Liver (tissue), 7 donors: ENCODE measurements at regions not wholly inside any gene's neighbourhood (a gene's known extent, or its start where the extent isn't known, plus 50 kb on each side); places are given as distances from the start of the nearest gene placed in this dataset.
"Not testable (repeated sequence)": the region's sequence is repeated elsewhere in the genome, so short reads cannot be mapped to it uniquely, and the experiment has no call there.

Experiments
- DNase-seq: peaks from one replicate; pipeline ENCODE4 v3.0.0-alpha.2; 2017; ENCODE audit warnings: low spot score
- H3K27ac ChIP-seq, 2 donors: one replicate each; pipeline ENCODE4 v1.7.0; 2013; ENCODE audit warnings: inconsistent platforms in 2 of 2, low read length in 2 of 2, control low read depth in 1 of 2, low read depth in 1 of 2, mild to moderate bottlenecking in 1 of 2
- H3K27me3 ChIP-seq, 4 donors: one replicate each; pipeline versions ENCODE4 v1.6.1 to v1.7.0; 2013; ENCODE audit warnings: low read length in 3 of 4, inconsistent platforms in 1 of 4, mild to moderate bottlenecking in 1 of 4, moderate library complexity in 1 of 4; ENCODE audit not compliant: control insufficient read depth in 4 of 4, insufficient read depth in 4 of 4
- H3K36me3 ChIP-seq, 4 donors: one replicate each; pipeline versions ENCODE4 v1.6.1 to v1.7.0; 2013; ENCODE audit warnings: low read length in 3 of 4, mild to moderate bottlenecking in 3 of 4, low read depth in 1 of 4, moderate library complexity in 1 of 4; ENCODE audit not compliant: control insufficient read depth in 4 of 4, insufficient read depth in 3 of 4
- H3K4me1 ChIP-seq, 4 donors: one replicate each; pipeline versions ENCODE4 v1.6.1 to v1.7.0; 2013; ENCODE audit warnings: low read length in 3 of 4, mild to moderate bottlenecking in 3 of 4, moderate library complexity in 1 of 4; ENCODE audit not compliant: control insufficient read depth in 4 of 4, insufficient read depth in 4 of 4
- H3K4me3 ChIP-seq, 3 donors: one replicate each; pipeline versions ENCODE4 v1.6.1 to v1.7.0; 2013; ENCODE audit warnings: low read length in 3 of 3, control low read depth in 1 of 3, low read depth in 1 of 3, mild to moderate bottlenecking in 1 of 3
- H3K9ac ChIP-seq, 2 donors: one replicate each; pipeline ENCODE4 v1.7.0; 2013; ENCODE audit warnings: low read length in 2 of 2, mild to moderate bottlenecking in 2 of 2, moderate library complexity in 2 of 2, control low read depth in 1 of 2, low read depth in 1 of 2
- H3K9me3 ChIP-seq, 4 donors: one replicate each; pipeline versions ENCODE4 v1.6.1 to v1.7.0; 2013; ENCODE audit warnings: low read length in 3 of 4; ENCODE audit not compliant: control insufficient read depth in 4 of 4
- FOXA1 ChIP-seq: IDR thresholded peaks from 2 replicates; pipeline ENCODE4 v1.6.1; 2016; ENCODE audit warnings: antibody characterized with exemption
- FOXA2 ChIP-seq: IDR thresholded peaks from 2 replicates; pipeline ENCODE4 v1.6.1; 2016; ENCODE audit warnings: antibody characterized with exemption
- GABPA ChIP-seq, 2 donors: IDR thresholded peaks in 1 of 2; conservative IDR thresholded peaks in 1 of 2; 2 replicates each; pipeline ENCODE4 v1.6.1; 2016; ENCODE audit warnings: antibody characterized with exemption in 2 of 2, mild to moderate bottlenecking in 1 of 2, moderate library complexity in 1 of 2
- JUND ChIP-seq, 2 donors: IDR thresholded peaks; 2 replicates each; pipeline ENCODE4 v1.6.1; 2016; ENCODE audit warnings: antibody characterized with exemption in 2 of 2
- NR2F2 ChIP-seq: IDR thresholded peaks from 2 replicates; pipeline ENCODE4 v1.6.1; 2016; ENCODE audit warnings: antibody characterized with exemption
- RAD21 ChIP-seq, 2 donors: IDR thresholded peaks; 2 replicates each; pipeline ENCODE4 v1.6.1; 2016; ENCODE audit warnings: antibody characterized with exemption in 2 of 2, mild to moderate bottlenecking in 2 of 2
- RXRA ChIP-seq, 2 donors: IDR thresholded peaks; 2 replicates each; pipeline ENCODE4 v1.6.1; 2017 to 2018; ENCODE audit warnings: antibody characterized with exemption in 2 of 2, mild to moderate bottlenecking in 1 of 2
- SP1 ChIP-seq: IDR thresholded peaks from 2 replicates; pipeline ENCODE4 v1.6.1; 2018; ENCODE audit warnings: antibody characterized with exemption, mild to moderate bottlenecking
- TAF1 ChIP-seq: conservative IDR thresholded peaks from 2 replicates; pipeline ENCODE4 v1.6.1; 2016; ENCODE audit warnings: antibody characterized with exemption, mild to moderate bottlenecking
- YY1 ChIP-seq: IDR thresholded peaks from 2 replicates; pipeline ENCODE4 v1.6.1; 2016; ENCODE audit warnings: antibody characterized with exemption, mild to moderate bottlenecking
- WGBS: extraction: QIAGEN DNeasy Blood & Tissue Kit; methylation state at CpG from one replicate; pipeline ENCODE4 v1.1.7; 2013; 5-methylcytosine and 5-hydroxymethylcytosine counted together
- TF ChIP-seq, protein P1 (sequence below): IDR thresholded peaks from 2 replicates; pipeline ENCODE4 v1.6.1; 2016; ENCODE audit warnings: antibody characterized with exemption, mild to moderate bottlenecking
- TF ChIP-seq, protein P2 (sequence below): IDR thresholded peaks from 2 replicates; pipeline ENCODE4 v1.6.1; 2016; ENCODE audit warnings: antibody characterized with exemption
- donor health status: healthy.
- donor health status: healthy.
- donor health status: healthy.
- donor health status: healthy.

DNA sequence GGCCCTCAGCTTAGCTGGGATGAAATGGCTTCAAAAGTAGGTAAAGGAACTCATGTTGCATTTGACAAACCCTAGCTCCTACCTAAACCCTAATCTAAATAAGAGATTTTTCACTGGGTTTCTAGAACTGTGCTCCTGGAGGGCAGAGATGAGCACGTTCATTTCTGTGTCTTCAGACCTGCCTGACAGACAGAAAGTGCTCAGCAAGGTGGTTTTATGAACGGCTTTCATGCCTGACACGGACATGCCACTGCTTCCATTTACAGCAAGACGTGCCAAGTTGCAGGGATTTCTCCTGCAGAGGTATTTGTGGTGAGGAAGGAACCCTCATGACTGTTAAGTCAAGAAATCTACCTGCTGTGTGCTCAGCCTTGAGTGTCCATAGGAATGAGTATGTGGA, 83.5 kb upstream of the KMT2C start (continued):
- TF ChIP-seq, protein P1, sequence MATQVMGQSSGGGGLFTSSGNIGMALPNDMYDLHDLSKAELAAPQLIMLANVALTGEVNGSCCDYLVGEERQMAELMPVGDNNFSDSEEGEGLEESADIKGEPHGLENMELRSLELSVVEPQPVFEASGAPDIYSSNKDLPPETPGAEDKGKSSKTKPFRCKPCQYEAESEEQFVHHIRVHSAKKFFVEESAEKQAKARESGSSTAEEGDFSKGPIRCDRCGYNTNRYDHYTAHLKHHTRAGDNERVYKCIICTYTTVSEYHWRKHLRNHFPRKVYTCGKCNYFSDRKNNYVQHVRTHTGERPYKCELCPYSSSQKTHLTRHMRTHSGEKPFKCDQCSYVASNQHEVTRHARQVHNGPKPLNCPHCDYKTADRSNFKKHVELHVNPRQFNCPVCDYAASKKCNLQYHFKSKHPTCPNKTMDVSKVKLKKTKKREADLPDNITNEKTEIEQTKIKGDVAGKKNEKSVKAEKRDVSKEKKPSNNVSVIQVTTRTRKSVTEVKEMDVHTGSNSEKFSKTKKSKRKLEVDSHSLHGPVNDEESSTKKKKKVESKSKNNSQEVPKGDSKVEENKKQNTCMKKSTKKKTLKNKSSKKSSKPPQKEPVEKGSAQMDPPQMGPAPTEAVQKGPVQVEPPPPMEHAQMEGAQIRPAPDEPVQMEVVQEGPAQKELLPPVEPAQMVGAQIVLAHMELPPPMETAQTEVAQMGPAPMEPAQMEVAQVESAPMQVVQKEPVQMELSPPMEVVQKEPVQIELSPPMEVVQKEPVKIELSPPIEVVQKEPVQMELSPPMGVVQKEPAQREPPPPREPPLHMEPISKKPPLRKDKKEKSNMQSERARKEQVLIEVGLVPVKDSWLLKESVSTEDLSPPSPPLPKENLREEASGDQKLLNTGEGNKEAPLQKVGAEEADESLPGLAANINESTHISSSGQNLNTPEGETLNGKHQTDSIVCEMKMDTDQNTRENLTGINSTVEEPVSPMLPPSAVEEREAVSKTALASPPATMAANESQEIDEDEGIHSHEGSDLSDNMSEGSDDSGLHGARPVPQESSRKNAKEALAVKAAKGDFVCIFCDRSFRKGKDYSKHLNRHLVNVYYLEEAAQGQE: no peak
- no peak for TF ChIP-seq RXRA (IDR thresholded peaks at IDR 0.05)

GRCh38 chr7:152516216-152516615, 80.4 kb upstream of the KMT2C start:
- whole genome bisulfite sequencing: 95% methylated on average over 9 of the region's 9 CpGs
- H3K4me1 ChIP-seq: no peaks in the 10 kb centered on the region
- H3K9me3 ChIP-seq: peaks cover 0 to 3% (median 0%) of the 10 kb centered on the region in 4 donors
- no peaks in the 10 kb centered on the region for H3K36me3 ChIP-seq
- no peaks in the 10 kb centered on the region for H3K27me3 ChIP-seq
- H3K9ac ChIP-seq: no peak overlapping the region
- DNase-seq: no peak
- H3K4me3 ChIP-seq: no peak overlapping the region
- H3K27ac ChIP-seq: no peak overlapping the region
- TF ChIP-seq FOXA2 (no peak), NR2F2 (no peak), GABPA (IDR thresholded peaks at IDR 0.05 in 1 of 2, conservative IDR thresholded peaks at IDR 0.05 in 1 of 2) (no peak), SP1 (no peak), JUND (IDR thresholded peaks at IDR 0.05) (no peak), YY1 (no peak), FOXA1 (no peak), TAF1 (no peak), RAD21 (IDR thresholded peaks at IDR 0.05) (no peak)
- TF ChIP-seq, protein P2, sequence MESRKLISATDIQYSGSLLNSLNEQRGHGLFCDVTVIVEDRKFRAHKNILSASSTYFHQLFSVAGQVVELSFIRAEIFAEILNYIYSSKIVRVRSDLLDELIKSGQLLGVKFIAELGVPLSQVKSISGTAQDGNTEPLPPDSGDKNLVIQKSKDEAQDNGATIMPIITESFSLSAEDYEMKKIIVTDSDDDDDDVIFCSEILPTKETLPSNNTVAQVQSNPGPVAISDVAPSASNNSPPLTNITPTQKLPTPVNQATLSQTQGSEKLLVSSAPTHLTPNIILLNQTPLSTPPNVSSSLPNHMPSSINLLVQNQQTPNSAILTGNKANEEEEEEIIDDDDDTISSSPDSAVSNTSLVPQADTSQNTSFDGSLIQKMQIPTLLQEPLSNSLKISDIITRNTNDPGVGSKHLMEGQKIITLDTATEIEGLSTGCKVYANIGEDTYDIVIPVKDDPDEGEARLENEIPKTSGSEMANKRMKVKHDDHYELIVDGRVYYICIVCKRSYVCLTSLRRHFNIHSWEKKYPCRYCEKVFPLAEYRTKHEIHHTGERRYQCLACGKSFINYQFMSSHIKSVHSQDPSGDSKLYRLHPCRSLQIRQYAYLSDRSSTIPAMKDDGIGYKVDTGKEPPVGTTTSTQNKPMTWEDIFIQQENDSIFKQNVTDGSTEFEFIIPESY: no peak
- TF ChIP-seq, protein P1: no peak

DNA sequence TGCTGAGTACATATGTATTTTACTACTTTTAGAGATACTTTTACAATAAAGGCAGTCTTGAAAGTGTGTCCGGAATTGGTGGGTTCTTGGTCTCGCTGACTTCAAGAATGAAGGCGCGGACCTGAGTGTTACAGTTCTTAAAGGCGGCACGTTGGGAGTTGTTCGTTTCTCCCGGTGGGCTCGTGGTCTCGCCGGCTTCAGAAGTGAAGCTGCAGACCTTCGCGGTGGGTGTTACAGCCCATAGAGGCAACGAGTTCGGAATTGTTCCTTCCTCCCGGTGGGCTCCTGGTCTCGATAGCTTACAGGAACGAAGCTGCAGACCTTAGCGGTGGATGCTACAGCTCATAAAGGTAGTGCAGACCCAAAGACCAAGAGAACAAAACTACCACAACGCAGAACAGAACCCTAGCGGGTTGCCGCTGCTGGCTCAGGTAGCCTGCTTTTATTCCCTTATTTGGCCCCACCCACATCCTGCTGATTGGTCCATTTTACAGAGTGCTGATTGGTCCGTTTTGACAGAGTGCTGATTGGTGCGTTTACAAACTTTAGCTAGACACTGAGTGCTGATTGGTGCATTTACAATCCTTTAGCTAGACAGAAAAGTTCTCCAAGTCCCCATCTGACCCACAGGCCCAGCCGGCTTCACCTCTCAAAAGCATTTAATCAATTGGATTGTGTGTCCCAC, 79.6 kb upstream of the KMT2C start:
- H3K36me3 ChIP-seq: not testable (repeated sequence)

More for the DNA sequence above, 79.6 kb upstream of the KMT2C start:
- not testable (repeated sequence) for H3K9ac ChIP-seq, H3K4me3 ChIP-seq, H3K9me3 ChIP-seq, H3K27me3 ChIP-seq, DNase-seq, H3K27ac ChIP-seq, H3K4me1 ChIP-seq
- WGBS: 87% methylated on average over 25 of the region's 25 CpGs
